ENCODE measurements at regions not wholly inside any gene's neighbourhood (a gene's known extent, or its start where the extent isn't known, plus 50 kb on each side); places are given as distances from the start of the nearest gene placed in this dataset.
"Not testable (repeated sequence)": the region's sequence is repeated elsewhere in the genome, so short reads cannot be mapped to it uniquely, and the experiment has no call there.

GRCh38 chr9:27828908-27829307 is 255.6 kb upstream of the C9orf72 start:
- DNase-seq: no peak

GRCh38 chr9:27829621-27830020 is 256.3 kb upstream of the C9orf72 start:
- no peak for DNase-seq

GRCh38 chr9:27832108-27832507 is 258.8 kb upstream of the C9orf72 start:
- not testable (repeated sequence) for DNase-seq

DNA sequence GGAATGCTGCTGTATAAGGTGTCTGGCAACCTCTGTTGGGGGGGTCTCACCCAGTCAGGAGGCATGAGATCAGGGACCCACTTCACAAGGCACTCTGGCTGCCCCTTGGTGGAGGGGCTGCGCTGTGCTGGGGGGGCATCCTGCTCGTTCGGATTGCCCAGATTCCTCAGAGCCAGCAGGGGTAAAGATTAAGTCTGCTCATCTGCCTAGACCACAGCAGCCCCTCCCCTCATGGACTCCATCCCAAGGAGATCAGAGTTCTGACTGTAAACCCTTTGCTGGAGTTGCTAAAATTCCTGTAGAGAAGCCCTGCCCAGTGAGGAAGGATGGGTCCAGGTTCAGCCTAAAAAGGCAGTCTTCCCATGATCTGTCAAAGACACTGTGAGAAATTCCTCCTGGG is 262.0 kb upstream of the C9orf72 start:
- DNase-seq: no peak

DNA sequence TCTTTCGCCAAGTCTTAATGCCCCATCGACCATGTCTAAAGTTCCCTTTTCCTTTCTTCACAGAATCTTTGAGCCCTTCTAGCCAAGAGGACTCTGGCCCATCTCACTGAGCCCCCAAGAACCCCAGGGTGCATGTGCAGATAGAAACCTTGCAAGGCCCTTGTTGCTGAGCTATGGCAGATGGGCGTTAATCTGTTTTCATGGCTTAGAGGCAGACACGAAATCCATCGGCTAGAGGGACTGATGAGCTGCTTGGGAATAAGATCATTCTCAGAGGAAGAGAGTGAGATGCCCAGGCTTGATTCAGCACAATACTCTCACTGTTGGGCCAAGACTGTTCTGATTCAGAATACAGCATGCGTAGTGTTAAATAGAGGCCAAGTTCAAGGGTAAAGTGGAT is 262.5 kb upstream of the C9orf72 start:
- no peak for DNase-seq

- no peak for DNase-seq
Measured at GRCh38 chr9:27836661-27837401, 263.6 kb upstream of the C9orf72 start.

GRCh38 chr9:27838876-27839275 is 265.6 kb upstream of the C9orf72 start:
- no peak for DNase-seq

- not testable (repeated sequence) for DNase-seq
Measured at GRCh38 chr9:27839767-27840166, 266.5 kb upstream of the C9orf72 start.

DNA sequence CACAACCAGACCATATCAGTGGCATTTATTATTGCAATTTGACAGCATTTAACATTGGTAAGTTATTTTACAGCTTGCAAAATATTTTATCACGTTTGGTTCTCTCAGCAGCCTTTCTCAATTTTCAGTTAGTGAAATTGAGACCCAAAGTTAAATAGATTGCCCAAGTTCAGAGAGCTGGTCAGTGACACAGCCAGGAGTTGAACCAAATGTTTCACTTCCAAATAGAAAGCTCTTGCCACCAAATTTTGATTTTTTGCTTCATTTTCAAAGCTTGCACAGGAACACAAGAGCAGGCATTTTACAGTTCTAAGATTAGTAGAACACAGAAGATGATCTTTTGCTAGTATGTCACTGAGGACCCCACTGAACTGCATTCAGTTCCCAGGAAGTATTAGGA is 271.5 kb upstream of the C9orf72 start:
- DNase-seq: no peak

GRCh38 chr9:27847380-27847779 is 274.1 kb upstream of the C9orf72 start:
- no peak for DNase-seq

- no peak for DNase-seq
Measured at GRCh38 chr9:27847818-27848217, 274.5 kb upstream of the C9orf72 start.

- DNase-seq: no peak
Measured at GRCh38 chr9:27848315-27848714, 275.0 kb upstream of the C9orf72 start.

DNA sequence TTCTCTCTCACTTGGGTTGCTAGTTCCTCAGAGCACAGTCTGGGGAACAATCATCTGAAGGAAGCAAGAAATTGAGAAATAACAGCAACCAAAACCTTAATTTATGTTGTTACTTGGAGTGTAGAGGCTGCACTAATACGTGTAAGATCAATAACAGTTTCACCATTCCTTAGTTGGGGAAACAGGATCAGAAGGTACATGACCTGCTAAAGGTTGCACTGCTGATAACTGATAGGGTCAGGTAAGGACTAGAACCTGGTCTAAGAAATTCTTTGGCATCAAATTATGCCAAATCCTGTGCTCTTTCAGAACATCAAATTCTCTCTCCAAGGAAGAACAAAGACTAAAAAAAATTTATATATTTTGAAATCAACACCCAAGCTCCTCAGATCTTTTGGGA is 278.6 kb upstream of the C9orf72 start:
- DNase-seq: no peak

- no peak for DNase-seq
Measured at GRCh38 chr9:27853529-27853928, 280.2 kb upstream of the C9orf72 start.

GRCh38 chr9:27856054-27856453 is 282.8 kb upstream of the C9orf72 start:
- DNase-seq: no peak

DNA sequence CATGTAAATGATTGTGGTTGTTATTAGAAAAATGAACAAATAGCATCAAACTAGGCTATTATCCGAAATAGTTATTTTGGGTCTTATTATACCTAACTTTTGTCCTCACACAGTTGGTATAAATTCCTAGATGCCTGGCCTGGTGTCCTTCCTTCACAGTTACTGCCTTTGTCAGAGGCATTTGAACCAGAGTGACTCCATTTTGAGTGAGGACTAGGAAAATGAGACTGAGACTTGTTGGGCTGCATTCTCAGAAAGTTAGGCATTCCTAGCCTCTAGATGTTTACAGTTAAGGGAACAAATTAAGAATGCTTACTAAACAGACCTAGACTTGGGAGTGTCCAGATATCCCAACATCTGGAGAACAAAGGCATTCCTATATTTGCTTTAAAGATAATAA is 283.5 kb upstream of the C9orf72 start:
- no peak for DNase-seq

- DNase-seq: no peak
Measured at GRCh38 chr9:27861887-27862286, 288.6 kb upstream of the C9orf72 start.

DNA sequence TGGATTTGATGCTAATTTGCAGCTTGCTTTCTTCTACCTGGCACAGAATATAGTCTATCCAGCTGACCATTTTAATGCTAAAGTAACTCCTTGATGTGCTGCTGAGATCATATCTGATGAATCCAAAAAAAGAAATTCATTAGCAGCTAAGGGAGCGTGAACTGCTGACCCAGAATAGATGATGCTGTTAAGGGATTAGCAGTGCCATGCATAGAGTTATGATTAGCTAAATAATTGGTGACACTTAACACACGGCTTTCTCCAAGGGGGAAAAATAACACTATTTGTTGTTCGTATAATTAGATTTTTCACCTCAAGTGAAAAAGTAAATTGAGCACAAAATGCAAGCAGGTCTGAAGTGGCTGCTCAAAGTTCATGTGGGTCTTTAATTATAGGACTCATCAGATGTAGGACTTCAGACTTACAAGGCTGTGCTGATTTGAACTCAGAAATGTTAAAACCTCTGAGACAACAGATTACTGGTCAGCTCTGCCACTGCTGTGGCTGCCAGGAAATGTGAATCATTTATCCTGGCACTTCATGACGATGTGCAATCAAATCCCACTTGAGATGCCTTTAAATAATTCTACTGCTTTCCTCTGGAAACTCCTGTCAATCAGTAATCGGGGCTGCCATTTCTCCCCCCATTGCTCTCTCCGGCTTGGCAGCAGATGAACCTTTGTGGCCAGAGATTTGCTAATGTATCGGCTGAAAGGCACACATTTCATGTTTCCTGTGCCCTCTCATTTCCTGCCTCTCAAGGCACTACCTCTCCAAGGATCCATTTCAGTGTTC is 291.6 kb upstream of the C9orf72 start:
- DNase-seq: no peak

- no peak for DNase-seq
Measured at GRCh38 chr9:27866741-27867140, 293.5 kb upstream of the C9orf72 start.

GRCh38 chr9:27870404-27870803 is 297.1 kb upstream of the C9orf72 start:
- DNase-seq: no peak

DNA sequence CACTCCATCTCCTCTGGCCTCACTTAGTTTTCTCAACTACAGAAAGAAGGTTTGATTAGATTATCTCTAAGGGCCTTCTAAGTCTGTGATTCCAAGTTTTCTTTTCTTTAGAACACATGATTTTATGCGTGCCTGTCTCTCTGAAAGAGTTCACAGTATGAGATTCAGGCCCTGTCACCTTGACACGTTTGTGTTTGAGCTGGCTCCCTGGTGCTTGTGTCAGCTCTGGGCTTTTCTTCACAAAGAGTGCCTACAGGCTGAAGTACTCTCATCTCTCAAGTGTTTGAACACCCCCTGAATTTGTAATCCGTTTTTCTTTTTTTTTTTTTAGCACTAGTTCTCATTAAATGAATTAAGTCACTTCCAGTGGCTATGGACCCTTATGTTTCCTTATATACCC is 306.9 kb upstream of the C9orf72 start:
- no peak for DNase-seq

DNA sequence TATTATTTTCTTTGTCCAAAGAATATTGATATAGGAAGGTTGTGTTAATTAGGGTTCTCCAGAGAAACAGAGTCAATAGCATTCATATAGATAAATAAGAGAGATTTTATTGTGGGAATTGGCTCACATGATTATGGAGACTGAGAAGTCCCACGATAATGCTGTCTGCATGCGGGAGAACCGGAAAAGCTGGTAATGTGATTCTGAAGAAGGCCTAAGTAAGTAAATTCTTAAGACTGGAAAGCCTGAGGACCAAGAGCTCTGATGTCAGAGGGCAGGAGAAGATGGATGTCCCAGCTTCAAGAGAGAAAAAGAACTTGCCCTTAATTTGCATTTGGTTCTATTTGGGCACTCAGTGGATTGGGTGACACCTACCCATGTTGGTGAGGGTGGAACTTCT is 307.4 kb upstream of the C9orf72 start:
- DNase-seq: no peak

DNA sequence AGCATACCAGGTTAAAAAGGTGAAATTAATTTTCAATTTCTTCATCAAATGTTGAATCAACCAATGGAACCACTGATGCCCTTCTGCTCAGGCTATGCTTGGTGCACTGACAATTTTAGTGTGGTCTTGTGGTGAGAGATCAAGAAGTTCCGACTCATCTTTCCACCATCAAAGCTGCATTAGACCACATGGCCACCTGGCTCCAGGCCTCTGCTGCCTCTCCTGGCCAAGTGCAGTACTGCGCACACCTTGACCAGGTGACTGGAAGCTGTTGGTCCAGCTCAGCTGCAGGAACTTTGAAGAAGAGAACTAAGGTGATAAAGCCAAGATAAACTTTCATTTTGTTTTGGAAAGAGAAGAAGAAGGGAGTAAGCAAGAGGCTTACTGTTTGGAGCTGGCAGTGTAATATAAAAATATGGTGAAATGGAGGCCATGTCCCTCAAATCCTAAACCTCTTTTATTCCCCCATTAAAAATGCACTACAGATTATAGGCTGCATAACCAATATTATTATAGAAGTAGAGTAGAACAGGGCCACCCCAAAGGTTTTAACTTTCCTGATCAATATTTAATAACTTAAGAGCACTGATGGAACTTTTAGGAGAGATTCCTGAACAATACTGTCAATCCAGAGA is 315.5 kb upstream of the C9orf72 start:
- DNase-seq: peak; percentile 24

GRCh38 chr9:27924502-27924901 is 351.2 kb upstream of the C9orf72 start:
- DNase-seq: no peak
